ENCODE measurements at regions not wholly inside any gene's neighbourhood (a gene's known extent, or its start where the extent isn't known, plus 50 kb on each side); places are given as distances from the start of the nearest gene placed in this dataset.

DNA sequence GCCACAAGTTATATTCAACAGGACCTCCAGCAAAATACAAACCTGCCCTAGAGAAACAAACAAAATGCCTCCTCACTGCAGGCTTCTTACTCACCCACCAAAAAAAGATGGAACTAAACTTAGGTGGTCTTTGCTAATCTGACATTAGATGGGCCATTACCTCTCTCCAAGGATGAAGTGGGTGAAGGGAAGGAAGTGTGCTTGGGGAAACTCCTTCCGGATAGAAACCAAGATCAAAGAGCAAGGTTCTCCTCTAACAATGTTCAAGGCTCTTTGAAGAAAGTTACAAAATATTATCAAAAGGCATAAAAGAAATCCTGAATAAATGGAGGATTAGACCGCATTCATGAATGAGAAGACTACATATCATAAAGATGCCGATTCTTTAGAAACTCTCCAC lies 187.5 kb downstream of the ADSS2 start:
- TF ChIP-seq, protein P1, sequence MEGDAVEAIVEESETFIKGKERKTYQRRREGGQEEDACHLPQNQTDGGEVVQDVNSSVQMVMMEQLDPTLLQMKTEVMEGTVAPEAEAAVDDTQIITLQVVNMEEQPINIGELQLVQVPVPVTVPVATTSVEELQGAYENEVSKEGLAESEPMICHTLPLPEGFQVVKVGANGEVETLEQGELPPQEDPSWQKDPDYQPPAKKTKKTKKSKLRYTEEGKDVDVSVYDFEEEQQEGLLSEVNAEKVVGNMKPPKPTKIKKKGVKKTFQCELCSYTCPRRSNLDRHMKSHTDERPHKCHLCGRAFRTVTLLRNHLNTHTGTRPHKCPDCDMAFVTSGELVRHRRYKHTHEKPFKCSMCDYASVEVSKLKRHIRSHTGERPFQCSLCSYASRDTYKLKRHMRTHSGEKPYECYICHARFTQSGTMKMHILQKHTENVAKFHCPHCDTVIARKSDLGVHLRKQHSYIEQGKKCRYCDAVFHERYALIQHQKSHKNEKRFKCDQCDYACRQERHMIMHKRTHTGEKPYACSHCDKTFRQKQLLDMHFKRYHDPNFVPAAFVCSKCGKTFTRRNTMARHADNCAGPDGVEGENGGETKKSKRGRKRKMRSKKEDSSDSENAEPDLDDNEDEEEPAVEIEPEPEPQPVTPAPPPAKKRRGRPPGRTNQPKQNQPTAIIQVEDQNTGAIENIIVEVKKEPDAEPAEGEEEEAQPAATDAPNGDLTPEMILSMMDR (IDR thresholded peaks at IDR 0.05), result no peak
- TF ChIP-seq POLR2A (IDR thresholded peaks at IDR 0.05) (no peak), EP300 (IDR thresholded peaks at IDR 0.05) (no peak)

Measured in stomach (tissue), 4 donors.